NCI-H460 (cell line): ENCODE measurements at regions not wholly inside any gene's neighbourhood (a gene's known extent, or its start where the extent isn't known, plus 50 kb on each side); places are given as distances from the start of the nearest gene placed in this dataset.
"Not testable (repeated sequence)": the region's sequence is repeated elsewhere in the genome, so short reads cannot be mapped to it uniquely, and the experiment has no call there.

Source experiments
- DNase-seq: peaks from one replicate; pipeline ENCODE4 v3.0.0-alpha.2; 2016; ENCODE audit warnings: low read depth; ENCODE audit errors: extremely low read depth

- no peak for DNase-seq
These were observed 213.0 kb upstream of the HAAO start for GRCh38 chr2:43005245-43005974.

GRCh38 chr2:43004879-43005244, 212.5 kb upstream of the HAAO start:
- no peak for DNase-seq

- DNase-seq, result not testable (repeated sequence)
These were observed 211.9 kb upstream of the HAAO start for GRCh38 chr2:43004126-43004865.

- no peak for DNase-seq
These were observed 211.3 kb upstream of the HAAO start for GRCh38 chr2:43003702-43004101.

GRCh38 chr2:43001787-43002468, 209.5 kb upstream of the HAAO start:
- no peak for DNase-seq

GRCh38 chr2:43001055-43001378, 208.6 kb upstream of the HAAO start:
- no peak for DNase-seq

- no peak for DNase-seq
These were observed 208.1 kb upstream of the HAAO start for GRCh38 chr2:43000242-43001054.

- no peak for DNase-seq
These were observed 207.5 kb upstream of the HAAO start for GRCh38 chr2:42999856-43000241.

GRCh38 chr2:42999391-42999841, 207.0 kb upstream of the HAAO start:
- no peak for DNase-seq

GRCh38 chr2:42998721-42999120, 206.3 kb upstream of the HAAO start:
- DNase-seq, result no peak

GRCh38 chr2:42996528-42996927, 204.1 kb upstream of the HAAO start:
- DNase-seq, result no peak

- no peak for DNase-seq
These were observed 203.5 kb upstream of the HAAO start for GRCh38 chr2:42995752-42996422.

GRCh38 chr2:42989283-42990081, 197.1 kb upstream of the HAAO start:
- DNase-seq, result peak; percentile 13

- not testable (repeated sequence) for DNase-seq
These were observed 195.7 kb upstream of the HAAO start for GRCh38 chr2:42988055-42988454.

GRCh38 chr2:42987112-42987922, 194.9 kb upstream of the HAAO start:
- no peak for DNase-seq

GRCh38 chr2:42984617-42985016, 192.2 kb upstream of the HAAO start:
- DNase-seq, result no peak

GRCh38 chr2:42984081-42984480, 191.7 kb upstream of the HAAO start:
- DNase-seq, result no peak

- no peak for DNase-seq
These were observed 188.5 kb upstream of the HAAO start for GRCh38 chr2:42980764-42981416.
